Lung (tissue), 11 donors: ENCODE measurements at regions not wholly inside any gene's neighbourhood (a gene's known extent, or its start where the extent isn't known, plus 50 kb on each side); places are given as distances from the start of the nearest gene placed in this dataset.
"Not testable (repeated sequence)": the region's sequence is repeated elsewhere in the genome, so short reads cannot be mapped to it uniquely, and the experiment has no call there.

Experiments used
- ATAC-seq: fragments of 200-7000 bp; cut with Tn5 transposase; one replicate; pipeline ENCODE4 v1.9.1; 2020; ENCODE audit warnings: moderate number of reproducible peaks; ENCODE audit not compliant: insufficient read depth, low FRiP score
- DNase-seq, 3 donors: peaks; one replicate each; pipeline ENCODE4 v3.0.0-alpha.2; 2013 to 2017
- H3K27ac ChIP-seq, 2 donors: one replicate each; pipeline ENCODE4 v1.5.1; 2013; ENCODE audit warnings: mild to moderate bottlenecking in 2 of 2, moderate library complexity in 2 of 2, control low read depth in 1 of 2, inconsistent platforms in 1 of 2, low read depth in 1 of 2, low read length in 1 of 2
- H3K27me3 ChIP-seq, 3 donors: one replicate each; pipeline ENCODE4 v1.5.1; 2013; ENCODE audit warnings: low read length in 2 of 3; ENCODE audit not compliant: control insufficient read depth in 3 of 3, insufficient read depth in 3 of 3
- H3K36me3 ChIP-seq, 4 donors: one replicate each; pipeline ENCODE4 v1.5.1; 2013; ENCODE audit warnings: low read length in 4 of 4, mild to moderate bottlenecking in 1 of 4, moderate library complexity in 1 of 4; ENCODE audit not compliant: control insufficient read depth in 4 of 4, insufficient read depth in 4 of 4
- H3K4me1 ChIP-seq, 5 donors: one replicate each; pipeline ENCODE4 v1.5.1; 2013; ENCODE audit warnings: low read length in 5 of 5, mild to moderate bottlenecking in 2 of 5, moderate library complexity in 1 of 5; ENCODE audit not compliant: control insufficient read depth in 5 of 5, insufficient read depth in 5 of 5
- H3K4me3 ChIP-seq: one replicate; pipeline ENCODE4 v1.5.1; 2013; ENCODE audit warnings: mild to moderate bottlenecking, control low read depth, moderate library complexity
- H3K9ac ChIP-seq, 2 donors: one replicate each; pipeline ENCODE4 v1.5.1; 2013; ENCODE audit warnings: low read length in 2 of 2, control low read depth in 1 of 2; ENCODE audit not compliant: insufficient read depth in 1 of 2
- H3K9me3 ChIP-seq, 4 donors: one replicate each; pipeline ENCODE4 v1.5.1; 2013; ENCODE audit warnings: low read length in 3 of 4, mild to moderate bottlenecking in 1 of 4, moderate library complexity in 1 of 4; ENCODE audit not compliant: control insufficient read depth in 4 of 4, insufficient read depth in 3 of 4
- WGBS, 2 donors: extraction: QIAGEN DNeasy Blood & Tissue Kit; methylation state at CpG; one replicate each; pipeline ENCODE4 v1.1.7; 2013; 5-methylcytosine and 5-hydroxymethylcytosine counted together
- TF ChIP-seq, protein P1 (sequence below): IDR thresholded peaks from 2 replicates; pipeline ENCODE4 v1.5.1; 2012; ENCODE audit warnings: mild to moderate bottlenecking; ENCODE audit errors: control extremely low read depth, extremely low read depth
- donor health status: control.
- donor health status: control.
- donor health status: Bipolar disorder and iron deficiency.
- donor health status: healthy.
- donor health status: DM: yes; HTN: yes; CAD: no.

DNA sequence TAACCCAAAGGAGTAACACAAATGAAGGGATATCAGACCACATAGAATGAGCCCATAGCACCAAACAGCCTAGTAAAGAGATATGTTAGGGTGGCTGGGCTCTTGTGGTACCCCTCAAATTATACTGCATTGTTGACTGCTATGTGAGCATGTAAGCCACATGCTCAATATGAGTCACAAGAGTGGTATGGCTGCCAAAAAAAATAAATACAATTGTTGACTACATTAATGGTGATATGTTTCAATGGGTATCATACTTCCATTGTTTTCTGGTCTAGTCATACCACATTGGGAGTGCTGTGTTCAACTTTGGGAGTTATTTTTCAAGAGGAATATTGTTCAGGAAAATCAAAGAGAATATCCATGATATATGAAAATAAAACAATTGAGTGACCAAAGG, 162.4 kb upstream of the PIK3R1 start:
- no peaks in the 10 kb centered on the region for H3K36me3 ChIP-seq
- no peak overlapping the region for H3K4me3 ChIP-seq
- no peak for ATAC-seq
- DNase-seq = no peak
- peaks cover 0 to 24% (median 8%) of the 10 kb centered on the region in 5 donors for H3K4me1 ChIP-seq
- no peaks in the 10 kb centered on the region for H3K27me3 ChIP-seq
- no peak overlapping the region for H3K27ac ChIP-seq
- TF ChIP-seq, protein P1, sequence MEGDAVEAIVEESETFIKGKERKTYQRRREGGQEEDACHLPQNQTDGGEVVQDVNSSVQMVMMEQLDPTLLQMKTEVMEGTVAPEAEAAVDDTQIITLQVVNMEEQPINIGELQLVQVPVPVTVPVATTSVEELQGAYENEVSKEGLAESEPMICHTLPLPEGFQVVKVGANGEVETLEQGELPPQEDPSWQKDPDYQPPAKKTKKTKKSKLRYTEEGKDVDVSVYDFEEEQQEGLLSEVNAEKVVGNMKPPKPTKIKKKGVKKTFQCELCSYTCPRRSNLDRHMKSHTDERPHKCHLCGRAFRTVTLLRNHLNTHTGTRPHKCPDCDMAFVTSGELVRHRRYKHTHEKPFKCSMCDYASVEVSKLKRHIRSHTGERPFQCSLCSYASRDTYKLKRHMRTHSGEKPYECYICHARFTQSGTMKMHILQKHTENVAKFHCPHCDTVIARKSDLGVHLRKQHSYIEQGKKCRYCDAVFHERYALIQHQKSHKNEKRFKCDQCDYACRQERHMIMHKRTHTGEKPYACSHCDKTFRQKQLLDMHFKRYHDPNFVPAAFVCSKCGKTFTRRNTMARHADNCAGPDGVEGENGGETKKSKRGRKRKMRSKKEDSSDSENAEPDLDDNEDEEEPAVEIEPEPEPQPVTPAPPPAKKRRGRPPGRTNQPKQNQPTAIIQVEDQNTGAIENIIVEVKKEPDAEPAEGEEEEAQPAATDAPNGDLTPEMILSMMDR = no peak
- H3K9ac ChIP-seq = no peak overlapping the region
- H3K9me3 ChIP-seq = peaks cover 0 to 6% (median 1%) of the 10 kb centered on the region in 4 donors

DNA sequence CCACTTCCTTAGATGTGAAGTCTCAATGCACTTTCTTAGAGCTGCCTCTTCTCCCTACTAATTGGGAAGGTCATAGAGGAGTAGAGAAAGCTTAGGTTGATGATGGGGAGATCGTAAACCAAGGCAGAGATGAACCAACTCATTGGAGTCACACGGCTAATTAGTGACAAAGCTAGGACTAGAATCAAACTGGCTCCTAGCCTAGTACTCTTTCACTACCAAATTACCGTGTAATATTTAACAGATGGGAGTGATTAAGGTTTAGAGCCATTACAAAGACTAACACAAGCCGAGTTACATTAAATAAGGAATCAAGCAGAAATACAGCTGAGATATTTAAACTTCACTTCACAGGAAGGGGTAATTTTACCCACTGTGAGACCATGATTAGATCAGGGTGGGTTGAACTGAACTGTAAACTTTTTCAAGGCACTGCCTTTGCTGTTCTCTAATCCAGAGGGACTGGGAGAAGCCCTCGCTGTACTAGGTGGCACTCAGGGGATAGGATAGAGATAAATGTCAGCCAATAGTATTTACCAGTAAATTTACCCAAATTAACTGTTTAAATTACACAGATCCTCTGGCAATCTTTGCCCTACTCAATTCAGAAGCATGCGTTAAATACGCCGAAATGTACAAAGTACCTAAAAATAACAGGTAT, 166.4 kb upstream of the PIK3R1 start:
- TF ChIP-seq, protein P1 = no peak
- Histone ChIP-seq H3K4me1 (peaks cover 0 to 6% (median 0%) of the 10 kb centered on the region in 5 donors), H3K36me3 (no peaks in the 10 kb centered on the region), H3K9ac (no peak overlapping the region), H3K4me3 (no peak overlapping the region), H3K27me3 (no peaks in the 10 kb centered on the region), H3K9me3 (peaks cover 0 to 6% (median 1%) of the 10 kb centered on the region in 4 donors), H3K27ac (no peak overlapping the region)
- 80 to 89% methylated on average over 8 of the region's 8 CpGs for WGBS, 2 donors
- no peak for DNase-seq
- ATAC-seq = no peak

DNA sequence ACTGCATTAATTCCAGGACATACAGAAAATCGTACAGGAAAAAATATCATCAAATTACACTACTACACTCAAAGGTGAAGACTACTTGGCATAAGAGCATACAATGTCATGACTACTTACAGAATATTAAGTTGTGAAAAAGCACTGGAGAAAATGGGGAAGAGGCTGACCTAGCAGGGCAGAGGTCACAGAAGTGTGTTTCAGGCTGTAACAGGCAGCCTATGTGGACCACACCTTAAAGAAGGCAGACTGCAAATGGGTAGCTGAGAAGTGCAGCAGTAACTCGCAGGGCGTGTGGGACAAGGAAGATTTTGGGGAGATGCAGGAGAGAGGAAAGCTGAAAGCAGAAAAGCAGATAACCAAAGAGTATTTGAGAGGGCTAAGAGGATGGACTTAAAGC, 167.0 kb upstream of the PIK3R1 start:
- DNase-seq (no peak), ATAC-seq (no peak)
- peaks cover 0 to 5% (median 0%) of the 10 kb centered on the region in 5 donors for H3K4me1 ChIP-seq
- TF ChIP-seq, protein P1 = no peak
- H3K9me3 ChIP-seq = peaks cover 0 to 6% (median 1%) of the 10 kb centered on the region in 4 donors
- WGBS, 2 donors = 94 to 96% methylated on average over 3 of the region's 3 CpGs
- H3K27ac ChIP-seq = no peak overlapping the region
- H3K36me3 ChIP-seq = no peaks in the 10 kb centered on the region
- H3K9ac ChIP-seq = no peak overlapping the region
- H3K27me3 ChIP-seq = no peaks in the 10 kb centered on the region
- no peak overlapping the region for H3K4me3 ChIP-seq

DNA sequence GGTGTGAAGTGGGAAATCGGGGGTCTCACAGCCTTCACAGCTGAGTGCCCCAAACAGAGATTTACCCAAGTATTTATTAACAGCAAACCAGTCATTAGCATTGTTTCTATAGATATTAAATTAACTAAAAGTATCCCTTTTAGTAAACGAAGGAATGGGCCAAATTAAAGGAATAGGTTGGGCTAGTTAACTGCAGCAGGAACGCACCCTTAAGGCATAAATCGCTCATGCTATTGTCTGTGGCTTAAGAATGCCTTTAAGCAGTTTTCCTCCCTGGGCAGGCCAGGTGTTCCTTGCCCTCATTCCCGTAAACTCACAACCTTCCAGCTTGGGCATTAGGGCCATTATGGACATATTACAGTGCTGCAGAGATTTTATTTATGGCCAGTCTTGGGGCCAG, 167.5 kb upstream of the PIK3R1 start:
- not testable (repeated sequence) for H3K27me3 ChIP-seq, H3K9ac ChIP-seq, H3K4me1 ChIP-seq, H3K9me3 ChIP-seq, ATAC-seq, DNase-seq, H3K27ac ChIP-seq, H3K4me3 ChIP-seq, H3K36me3 ChIP-seq
- 87 to 98% methylated on average over 5 of the region's 5 CpGs for WGBS, 2 donors
